ENCODE measurements at regions not wholly inside any gene's neighbourhood (a gene's known extent, or its start where the extent isn't known, plus 50 kb on each side); places are given as distances from the start of the nearest gene placed in this dataset.

GRCh38 chr6:12232821-12233220 is 57.3 kb upstream of the EDN1 start:
- TF ChIP-seq POLR2AphosphoS5 (IDR thresholded peaks at IDR 0.05): no peak
- no peak for TF ChIP-seq EP300 (IDR thresholded peaks at IDR 0.05)
- TF ChIP-seq CTCF (IDR thresholded peaks at IDR 0.05): no peak

Data from gastroesophageal sphincter (tissue), 3 donors.